Neural progenitor cell (in vitro differentiated cells): ENCODE measurements at regions not wholly inside any gene's neighbourhood (a gene's known extent, or its start where the extent isn't known, plus 50 kb on each side); places are given as distances from the start of the nearest gene placed in this dataset.

Experiments used
- EZH2 ChIP-seq: fragments of 200-600 bp; sonication (generic); IDR thresholded peaks from 2 replicates; pipeline ENCODE4 v1.6.1; 2017; ENCODE audit warnings: antibody characterized with exemption, mild to moderate bottlenecking, moderate library complexity
- TF ChIP-seq, protein P1 (sequence below): fragments of 200-600 bp; sonication (generic); IDR thresholded peaks from 2 replicates; pipeline ENCODE4 v1.5.1; 2017; ENCODE audit warnings: antibody characterized with exemption, mild to moderate bottlenecking

DNA sequence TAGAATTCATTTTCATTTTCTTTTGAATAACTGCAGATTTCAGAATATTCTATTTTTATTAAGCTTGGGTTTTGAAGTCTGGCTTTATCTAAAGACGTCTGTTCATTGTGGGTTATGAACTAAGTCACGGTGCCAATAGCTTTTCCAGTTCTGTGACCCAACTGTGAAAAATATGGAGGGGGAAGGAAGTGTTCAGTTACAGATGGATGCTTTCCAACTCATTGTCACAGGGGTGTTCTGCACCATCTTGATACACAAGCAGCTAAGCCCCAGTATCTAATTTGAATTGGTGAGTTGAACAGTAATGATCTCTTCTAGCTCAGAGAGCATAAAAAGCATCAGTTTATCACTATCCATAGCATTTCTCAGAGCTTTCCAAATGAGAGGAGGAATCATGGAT, 710.6 kb downstream of the EDEM1 start:
- TF ChIP-seq, protein P1, sequence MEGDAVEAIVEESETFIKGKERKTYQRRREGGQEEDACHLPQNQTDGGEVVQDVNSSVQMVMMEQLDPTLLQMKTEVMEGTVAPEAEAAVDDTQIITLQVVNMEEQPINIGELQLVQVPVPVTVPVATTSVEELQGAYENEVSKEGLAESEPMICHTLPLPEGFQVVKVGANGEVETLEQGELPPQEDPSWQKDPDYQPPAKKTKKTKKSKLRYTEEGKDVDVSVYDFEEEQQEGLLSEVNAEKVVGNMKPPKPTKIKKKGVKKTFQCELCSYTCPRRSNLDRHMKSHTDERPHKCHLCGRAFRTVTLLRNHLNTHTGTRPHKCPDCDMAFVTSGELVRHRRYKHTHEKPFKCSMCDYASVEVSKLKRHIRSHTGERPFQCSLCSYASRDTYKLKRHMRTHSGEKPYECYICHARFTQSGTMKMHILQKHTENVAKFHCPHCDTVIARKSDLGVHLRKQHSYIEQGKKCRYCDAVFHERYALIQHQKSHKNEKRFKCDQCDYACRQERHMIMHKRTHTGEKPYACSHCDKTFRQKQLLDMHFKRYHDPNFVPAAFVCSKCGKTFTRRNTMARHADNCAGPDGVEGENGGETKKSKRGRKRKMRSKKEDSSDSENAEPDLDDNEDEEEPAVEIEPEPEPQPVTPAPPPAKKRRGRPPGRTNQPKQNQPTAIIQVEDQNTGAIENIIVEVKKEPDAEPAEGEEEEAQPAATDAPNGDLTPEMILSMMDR = no peak
- TF ChIP-seq EZH2 = no peak
